Heart left ventricle (tissue), 16 donors: ENCODE measurements at regions not wholly inside any gene's neighbourhood (a gene's known extent, or its start where the extent isn't known, plus 50 kb on each side); places are given as distances from the start of the nearest gene placed in this dataset.

Experiments
- ATAC-seq, 4 donors: fragments of 200-7000 bp; cut with Tn5 transposase; one replicate each; pipeline ENCODE4 v1.9.1; 2020 to 2022; ENCODE audit warnings: moderate library complexity in 4 of 4, mild to moderate bottlenecking in 3 of 4, moderate number of reproducible peaks in 1 of 4
- DNase-seq, 5 donors: peaks; one replicate each; pipeline ENCODE4 v3.0.0-alpha.2; 2020
- H3K27ac ChIP-seq, 12 donors: fragments of 200-600 bp; sonication (generic) in 4 of 12; one replicate each; pipeline versions ENCODE4 v1.5.0 to v1.8.0; 2016 to 2022; ENCODE audit warnings: mild to moderate bottlenecking in 2 of 12
- H3K27me3 ChIP-seq, 9 donors: fragments of 200-600 bp; sonication (generic) in 2 of 9; one replicate each; pipeline versions ENCODE4 v1.5.1 to v1.8.0; 2016 to 2022; ENCODE audit warnings: mild to moderate bottlenecking in 3 of 9
- H3K36me3 ChIP-seq, 9 donors: fragments of 200-600 bp; sonication (generic) in 2 of 9; one replicate each; pipeline versions ENCODE4 v1.5.0 to v1.8.0; 2018 to 2022; ENCODE audit warnings: mild to moderate bottlenecking in 2 of 9
- H3K4me1 ChIP-seq, 12 donors: fragments of 200-600 bp; sonication (generic) in 4 of 12; one replicate each; pipeline versions ENCODE4 v1.5.0 to v1.8.0; 2016 to 2022; ENCODE audit warnings: mild to moderate bottlenecking in 3 of 12
- H3K4me3 ChIP-seq, 12 donors: fragments of 200-600 bp; sonication (generic) in 4 of 12; one replicate each; pipeline versions ENCODE4 v1.5.0 to v1.8.0; 2017 to 2022; ENCODE audit warnings: mild to moderate bottlenecking in 9 of 12, moderate library complexity in 4 of 12
- H3K9me3 ChIP-seq, 12 donors: fragments of 200-600 bp; sonication (generic) in 4 of 12; one replicate each; pipeline versions ENCODE4 v1.5.0 to v1.8.0; 2016 to 2022; ENCODE audit warnings: mild to moderate bottlenecking in 1 of 12
- POLR2A ChIP-seq, 2 donors: fragments of 450-650 bp; IDR thresholded peaks; one replicate each; pipeline ENCODE4 v1.6.1; 2017; ENCODE audit warnings: antibody characterized with exemption in 2 of 2, mild to moderate bottlenecking in 2 of 2, moderate library complexity in 2 of 2
- WGBS, 4 donors: extraction: QIAGEN DNeasy Blood & Tissue Kit in 2 of 4; methylation state at CpG; one replicate each; pipeline versions ENCODE4 v1.1.5 to v1.1.7; 2013 to 2018; 5-methylcytosine and 5-hydroxymethylcytosine counted together
- intact Hi-C, 10 donors: fragments of 100-400 bp; cut with DNase I; formaldehyde crosslinking; loops; one replicate each; pipeline versions ENCODE4 v1.11.1 to v1.14.2; 2022
- TF ChIP-seq, protein P1 (sequence below), 12 donors: fragments of 200-600 bp; sonication (generic) in 4 of 12; IDR thresholded peaks; one replicate each; pipeline versions ENCODE4 v1.5.0 to v1.8.0; 2018 to 2022; ENCODE audit warnings: antibody characterized with exemption in 12 of 12, mild to moderate bottlenecking in 5 of 12
- donor health status: ischemic (EF 13 %, LVEDD 7.1; RV severe dilation, severe dysfunction).
- donor health status: healthy with polysubstance abuse.
- donor health status: DM: no; HTN: yes; CAD: no.
- donor health status: DM: no; HTN: no; CAD: no.
- donor health status: ischemic (EF 25% LVEDD 6.9; RV normal size, moderate dysfunction).
- donor health status: ischemic (EF 25% LVEDD 5.7; RV mildly dilated, moderate dysfunction).
- donor health status: healthy.
- donor health status: DM: yes; HTN: yes; CAD: no.
- donor health status: ischemic (EF 35%, LVEDD 5.7; RV mildly dilated, moderate dysfunction).
- donor health status: nonischemic (EF 11% LVEDD 7.7; RV severe dilation, severe dysfunction).
- donor health status: DM: yes; HTN: yes; CAD: no.
- donor health status: PGD.
- donor health status: ischemic (EF 29% LVEDD 5.4; RV normal size, mild dysfunction).
- donor health status: nonischemic (EF 23%, LVEDD 6.1; RV moderate dilation, normal function).

DNA sequence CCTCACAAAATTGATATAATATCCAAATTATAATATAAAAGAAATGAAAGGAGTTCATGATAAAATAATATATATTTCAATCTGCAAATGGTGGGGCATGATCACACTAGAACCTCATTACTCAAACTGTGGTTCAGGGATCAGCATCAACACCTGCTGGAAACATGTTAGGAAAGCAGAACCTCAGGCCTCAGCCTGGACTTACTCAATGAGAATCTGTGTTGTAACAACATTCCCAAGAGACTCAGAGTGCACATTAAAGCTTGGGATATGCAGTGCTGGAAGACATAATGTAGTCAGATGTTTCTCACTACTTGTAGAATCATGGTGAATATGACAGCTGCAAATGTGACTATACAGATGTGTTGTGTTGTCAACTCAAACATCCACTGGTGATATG is 81.7 kb upstream of the ITPRID1 start:
- intact Hi-C loops = loop anchor here in 1 of 10 donors (10.0 kb wide), 1 partner anchor 297 kb away; no protein-coding TSS in a partner anchor
- Histone ChIP-seq H3K4me1 (no peaks in the 10 kb centered on the region), H3K9me3 (no peaks in the 10 kb centered on the region), H3K36me3 (no peaks in the 10 kb centered on the region), H3K27me3 (peaks cover 0 to 23% (median 0%) of the 10 kb centered on the region in 9 donors), H3K27ac (no peak overlapping the region), H3K4me3 (no peak overlapping the region)
- no peak for DNase-seq
- peak in 1 of 4 donors; percentile 62 for ATAC-seq
- TF ChIP-seq, protein P1, sequence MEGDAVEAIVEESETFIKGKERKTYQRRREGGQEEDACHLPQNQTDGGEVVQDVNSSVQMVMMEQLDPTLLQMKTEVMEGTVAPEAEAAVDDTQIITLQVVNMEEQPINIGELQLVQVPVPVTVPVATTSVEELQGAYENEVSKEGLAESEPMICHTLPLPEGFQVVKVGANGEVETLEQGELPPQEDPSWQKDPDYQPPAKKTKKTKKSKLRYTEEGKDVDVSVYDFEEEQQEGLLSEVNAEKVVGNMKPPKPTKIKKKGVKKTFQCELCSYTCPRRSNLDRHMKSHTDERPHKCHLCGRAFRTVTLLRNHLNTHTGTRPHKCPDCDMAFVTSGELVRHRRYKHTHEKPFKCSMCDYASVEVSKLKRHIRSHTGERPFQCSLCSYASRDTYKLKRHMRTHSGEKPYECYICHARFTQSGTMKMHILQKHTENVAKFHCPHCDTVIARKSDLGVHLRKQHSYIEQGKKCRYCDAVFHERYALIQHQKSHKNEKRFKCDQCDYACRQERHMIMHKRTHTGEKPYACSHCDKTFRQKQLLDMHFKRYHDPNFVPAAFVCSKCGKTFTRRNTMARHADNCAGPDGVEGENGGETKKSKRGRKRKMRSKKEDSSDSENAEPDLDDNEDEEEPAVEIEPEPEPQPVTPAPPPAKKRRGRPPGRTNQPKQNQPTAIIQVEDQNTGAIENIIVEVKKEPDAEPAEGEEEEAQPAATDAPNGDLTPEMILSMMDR (IDR thresholded peaks at IDR 0.05) = no peak
- TF ChIP-seq POLR2A (IDR thresholded peaks at IDR 0.05) = no peak

DNA sequence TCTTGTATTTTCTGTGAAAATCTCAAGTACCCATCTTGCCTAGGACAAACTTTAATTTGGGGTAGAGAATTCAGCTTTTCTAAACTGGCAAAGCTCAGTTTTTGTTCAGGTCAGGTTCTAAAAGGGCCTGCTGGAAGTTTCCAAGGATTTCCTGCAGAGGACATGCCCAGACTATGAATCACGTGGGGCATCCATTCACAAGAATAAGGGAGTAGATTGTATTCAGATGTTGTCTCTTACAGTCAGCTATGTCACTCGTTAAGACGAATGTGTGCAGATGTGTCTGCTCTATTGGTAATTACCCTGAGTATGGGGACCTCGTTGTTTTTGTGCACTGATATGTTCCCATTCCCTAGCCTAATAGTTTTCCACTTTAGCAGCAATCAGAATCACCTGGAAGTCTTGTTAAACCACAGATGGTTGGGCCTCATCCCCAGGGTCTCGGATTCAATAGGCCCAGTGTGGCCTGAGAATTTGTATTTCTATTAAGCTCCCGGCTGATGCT is 81.0 kb upstream of the ITPRID1 start:
- ATAC-seq (peak in 1 of 4 donors; percentile 52), DNase-seq (no peak)
- no peaks in the 10 kb centered on the region for H3K4me1 ChIP-seq
- H3K36me3 ChIP-seq = no peaks in the 10 kb centered on the region
- no peak overlapping the region for H3K27ac ChIP-seq
- no peak overlapping the region for H3K4me3 ChIP-seq
- TF ChIP-seq POLR2A (IDR thresholded peaks at IDR 0.05) = no peak
- TF ChIP-seq, protein P1 (IDR thresholded peaks at IDR 0.05) = no peak
- intact Hi-C loops = loop anchor here in 1 of 10 donors (10.0 kb wide), 1 partner anchor 298 kb away; no protein-coding TSS in a partner anchor
- H3K27me3 ChIP-seq = peaks cover 0 to 23% (median 0%) of the 10 kb centered on the region in 9 donors
- H3K9me3 ChIP-seq = no peaks in the 10 kb centered on the region
- 55 to 66% (median 63%) methylated on average over 6 of the region's 6 CpGs for WGBS, 4 donors

DNA sequence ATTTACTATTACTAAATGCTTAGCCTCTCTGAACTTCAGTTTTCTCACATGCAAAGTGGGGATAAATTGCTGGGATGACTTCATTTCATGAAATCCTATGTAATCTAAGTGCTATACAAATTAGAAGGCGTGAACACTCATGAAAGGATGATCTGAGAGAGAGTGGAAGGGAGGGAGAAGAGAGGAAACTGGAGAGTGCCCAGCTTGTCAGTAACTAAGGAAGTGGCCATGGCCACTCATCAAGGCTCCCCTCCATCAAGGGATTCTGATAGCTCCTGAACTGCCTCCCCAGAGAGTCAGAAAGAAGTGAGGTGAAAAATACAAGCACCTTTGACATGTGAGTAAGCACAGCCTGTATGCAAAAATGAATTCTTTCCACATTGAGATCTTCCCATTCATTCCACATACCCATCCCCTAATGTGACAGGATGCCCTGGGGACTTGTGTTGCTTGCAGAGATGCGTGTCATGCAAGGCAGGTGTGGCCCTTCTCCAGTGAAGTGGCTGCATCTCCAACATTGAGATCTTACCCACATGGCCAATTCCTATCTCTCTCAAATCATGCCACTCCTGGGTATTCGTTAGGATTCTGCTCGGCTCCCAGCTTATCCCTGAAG is 76.5 kb upstream of the ITPRID1 start:
- DNase-seq = no peak
- intact Hi-C loops = loop anchor here in 1 of 10 donors (10.0 kb wide), 1 partner anchor 303 kb away; no protein-coding TSS in a partner anchor

DNA sequence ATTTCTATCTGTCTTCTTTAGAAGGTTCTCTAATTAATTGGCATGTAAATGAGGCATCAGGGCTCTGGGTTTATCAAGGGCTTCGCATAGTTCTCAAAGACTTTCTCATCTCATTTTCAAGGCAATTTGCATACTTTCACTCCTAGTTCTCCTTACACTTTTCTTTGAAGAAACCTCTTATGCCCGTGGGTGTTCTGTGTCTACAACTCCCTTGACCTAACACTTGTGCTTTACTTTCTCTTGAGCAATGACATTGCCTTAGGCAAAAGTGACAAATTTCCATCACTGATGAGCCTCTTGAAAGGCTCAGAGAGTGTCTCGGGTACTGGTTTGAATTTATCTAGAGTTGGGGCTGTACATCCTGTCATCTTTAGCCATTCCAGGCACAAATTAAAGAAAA is 74.7 kb upstream of the ITPRID1 start:
- Histone ChIP-seq H3K27ac (no peak overlapping the region), H3K36me3 (no peaks in the 10 kb centered on the region), H3K4me1 (no peaks in the 10 kb centered on the region), H3K27me3 (peaks cover 0 to 40% (median 3%) of the 10 kb centered on the region in 9 donors), H3K4me3 (no peak overlapping the region), H3K9me3 (no peaks in the 10 kb centered on the region)
- ATAC-seq = no peak
- TF ChIP-seq, protein P1 (IDR thresholded peaks at IDR 0.05) = no peak
- no peak for TF ChIP-seq POLR2A (IDR thresholded peaks at IDR 0.05)
- WGBS, 4 donors = 51 to 66% (median 58%) methylated on average over 3 of the region's 3 CpGs
- intact Hi-C loops = loop anchor here in 1 of 10 donors (10.0 kb wide), 1 partner anchor 304 kb away; no protein-coding TSS in a partner anchor
- DNase-seq = no peak

More for the DNA sequence above, 76.5 kb upstream of the ITPRID1 start:
- Histone ChIP-seq H3K4me1 (no peaks in the 10 kb centered on the region), H3K27me3 (peaks cover 0 to 40% (median 3%) of the 10 kb centered on the region in 9 donors), H3K4me3 (no peak overlapping the region), H3K27ac (no peak overlapping the region), H3K36me3 (no peaks in the 10 kb centered on the region), H3K9me3 (no peaks in the 10 kb centered on the region)
- TF ChIP-seq, protein P1 (IDR thresholded peaks at IDR 0.05) = no peak
- TF ChIP-seq POLR2A (IDR thresholded peaks at IDR 0.05) = no peak
- no peak for ATAC-seq
- 71 to 79% (median 75%) methylated on average over 4 of the region's 4 CpGs for WGBS, 4 donors
